Ascending aorta (tissue), 2 donors: ENCODE measurements at regions not wholly inside any gene's neighbourhood (a gene's known extent, or its start where the extent isn't known, plus 50 kb on each side); places are given as distances from the start of the nearest gene placed in this dataset.

Experiments
- DNase-seq, 2 donors: peaks; one replicate each; pipeline ENCODE4 v3.0.0-alpha.2; 2019; ENCODE audit warnings: low spot score in 2 of 2
- H3K27ac ChIP-seq, 2 donors: fragments of 200-600 bp; sonication (generic); one replicate each; pipeline ENCODE4 v1.5.1; 2016 to 2017; ENCODE audit warnings: mild to moderate bottlenecking in 1 of 2
- H3K27me3 ChIP-seq: fragments of 200-600 bp; sonication (generic); one replicate; pipeline ENCODE4 v1.5.1; 2017
- H3K36me3 ChIP-seq, 2 donors: fragments of 200-600 bp; sonication (generic); one replicate each; pipeline ENCODE4 v1.5.1; 2016
- H3K4me1 ChIP-seq, 2 donors: fragments of 200-600 bp; sonication (generic); one replicate each; pipeline ENCODE4 v1.5.1; 2016 to 2017; ENCODE audit warnings: mild to moderate bottlenecking in 1 of 2
- H3K4me3 ChIP-seq, 2 donors: fragments of 200-600 bp; sonication (generic); one replicate each; pipeline ENCODE4 v1.5.1; 2016 to 2017; ENCODE audit warnings: mild to moderate bottlenecking in 1 of 2
- H3K9me3 ChIP-seq, 2 donors: fragments of 200-600 bp; sonication (generic); one replicate each; pipeline ENCODE4 v1.5.1; 2016
- intact Hi-C: fragments of 100-400 bp; cut with DNase I; formaldehyde crosslinking; loops from one replicate; pipeline ENCODE4 v1.15.1; 2023
- TF ChIP-seq, protein P1 (sequence below), 3 experiments: fragments of 200-600 bp in 2 of 3; fragments of 450-650 bp in 1 of 3; sonication (generic) in 2 of 3; IDR thresholded peaks; one replicate each; pipeline ENCODE4 v1.5.1; 2016 to 2019; ENCODE audit warnings: antibody characterized with exemption in 3 of 3, mild to moderate bottlenecking in 1 of 3, moderate library complexity in 1 of 3

GRCh38 chr2:187640926-187641510 lies 86.8 kb upstream of the TFPI start:
- intact Hi-C loops = no loop called here
- Histone ChIP-seq H3K9me3 (no peaks in the 10 kb centered on the region), H3K4me1 (no peaks in the 10 kb centered on the region)

DNA sequence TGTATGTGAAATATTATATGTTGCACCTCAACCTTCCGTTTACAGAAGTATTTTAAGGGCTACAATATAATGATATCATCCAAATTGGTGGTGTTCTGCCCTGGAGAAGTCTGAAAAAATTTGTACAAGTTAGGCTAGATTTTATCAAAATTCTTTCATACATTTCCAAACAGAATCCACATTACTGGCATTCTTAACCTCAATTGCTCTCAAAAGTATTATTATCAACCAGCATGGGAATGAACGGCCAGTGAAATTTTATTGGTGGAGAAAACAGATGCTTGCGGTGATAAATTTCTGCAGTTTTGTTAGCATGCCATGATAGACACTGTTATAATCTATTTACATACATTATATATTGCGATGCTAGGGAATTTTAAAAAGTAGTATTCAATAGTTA lies 88.3 kb upstream of the TFPI start:
- no peak overlapping the region for H3K27ac ChIP-seq
- no peak for DNase-seq
- no peaks in the 10 kb centered on the region for H3K9me3 ChIP-seq
- intact Hi-C loops = no loop called here
- H3K36me3 ChIP-seq = no peaks in the 10 kb centered on the region
- no peak overlapping the region for H3K4me3 ChIP-seq
- H3K4me1 ChIP-seq = peaks cover 0 to 2% of the 10 kb centered on the region in 2 donors
- H3K27me3 ChIP-seq = no peaks in the 10 kb centered on the region
- TF ChIP-seq, protein P1, sequence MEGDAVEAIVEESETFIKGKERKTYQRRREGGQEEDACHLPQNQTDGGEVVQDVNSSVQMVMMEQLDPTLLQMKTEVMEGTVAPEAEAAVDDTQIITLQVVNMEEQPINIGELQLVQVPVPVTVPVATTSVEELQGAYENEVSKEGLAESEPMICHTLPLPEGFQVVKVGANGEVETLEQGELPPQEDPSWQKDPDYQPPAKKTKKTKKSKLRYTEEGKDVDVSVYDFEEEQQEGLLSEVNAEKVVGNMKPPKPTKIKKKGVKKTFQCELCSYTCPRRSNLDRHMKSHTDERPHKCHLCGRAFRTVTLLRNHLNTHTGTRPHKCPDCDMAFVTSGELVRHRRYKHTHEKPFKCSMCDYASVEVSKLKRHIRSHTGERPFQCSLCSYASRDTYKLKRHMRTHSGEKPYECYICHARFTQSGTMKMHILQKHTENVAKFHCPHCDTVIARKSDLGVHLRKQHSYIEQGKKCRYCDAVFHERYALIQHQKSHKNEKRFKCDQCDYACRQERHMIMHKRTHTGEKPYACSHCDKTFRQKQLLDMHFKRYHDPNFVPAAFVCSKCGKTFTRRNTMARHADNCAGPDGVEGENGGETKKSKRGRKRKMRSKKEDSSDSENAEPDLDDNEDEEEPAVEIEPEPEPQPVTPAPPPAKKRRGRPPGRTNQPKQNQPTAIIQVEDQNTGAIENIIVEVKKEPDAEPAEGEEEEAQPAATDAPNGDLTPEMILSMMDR (IDR thresholded peaks at IDR 0.05) = no peak

More at GRCh38 chr2:187640926-187641510, 86.8 kb upstream of the TFPI start:
- no peak for DNase-seq
- TF ChIP-seq, protein P1 (IDR thresholded peaks at IDR 0.05) = no peak
- no peak overlapping the region for H3K27ac ChIP-seq
- no peak overlapping the region for H3K4me3 ChIP-seq
- no peaks in the 10 kb centered on the region for H3K36me3 ChIP-seq
- no peaks in the 10 kb centered on the region for H3K27me3 ChIP-seq

GRCh38 chr2:187644486-187644885 lies 90.3 kb upstream of the TFPI start:
- Histone ChIP-seq H3K4me1 (peaks cover 0 to 2% of the 10 kb centered on the region in 2 donors), H3K36me3 (no peaks in the 10 kb centered on the region), H3K27ac (peak overlapping the region in 1 of 2 donors; percentile 6), H3K4me3 (no peak overlapping the region), H3K9me3 (no peaks in the 10 kb centered on the region), H3K27me3 (no peaks in the 10 kb centered on the region)
- intact Hi-C loops = no loop called here
- DNase-seq = no peak
- TF ChIP-seq, protein P1 (IDR thresholded peaks at IDR 0.05) = no peak

DNA sequence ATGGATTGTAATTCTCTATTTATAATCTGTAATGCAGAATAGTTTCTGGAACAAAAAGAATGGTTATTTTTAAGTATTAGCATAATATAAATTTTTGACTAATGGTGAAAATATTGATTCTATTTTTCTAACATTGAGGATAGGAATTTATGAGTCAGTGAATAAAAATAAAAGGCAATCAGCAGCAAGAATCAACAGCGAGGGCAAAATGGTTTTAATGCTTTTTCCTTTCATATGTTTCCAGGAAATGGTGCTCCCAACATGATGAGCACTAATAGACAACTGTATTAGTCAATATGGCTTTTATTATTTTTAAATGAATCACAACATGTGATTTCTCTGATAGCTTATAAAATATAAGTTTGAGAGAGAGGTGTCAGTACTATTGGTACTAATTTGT lies 90.7 kb upstream of the TFPI start:
- no peaks in the 10 kb centered on the region for H3K9me3 ChIP-seq
- DNase-seq = no peak
- intact Hi-C loops = no loop called here
- H3K4me3 ChIP-seq = no peak overlapping the region
- TF ChIP-seq, protein P1 (IDR thresholded peaks at IDR 0.05) = no peak
- no peaks in the 10 kb centered on the region for H3K36me3 ChIP-seq
- peaks cover 0 to 2% of the 10 kb centered on the region in 2 donors for H3K4me1 ChIP-seq
- H3K27ac ChIP-seq = no peak overlapping the region
- no peaks in the 10 kb centered on the region for H3K27me3 ChIP-seq

DNA sequence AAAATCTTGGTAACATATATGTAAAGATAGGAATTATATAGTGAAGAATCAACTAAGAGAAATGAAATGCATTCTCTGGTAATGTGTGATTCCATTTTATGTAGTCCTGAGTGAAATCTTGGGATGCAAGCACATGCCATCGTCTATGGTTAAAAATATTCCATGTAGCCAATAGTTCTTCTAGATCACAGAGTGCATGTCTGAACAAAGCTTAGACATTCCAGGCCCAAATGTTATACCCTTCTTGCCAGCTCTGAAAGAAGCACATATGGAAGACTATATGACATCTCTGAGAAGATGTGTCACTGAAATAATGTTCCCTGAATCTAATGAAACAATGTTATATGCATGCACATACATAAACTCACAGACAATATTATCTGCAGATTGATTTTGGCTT lies 92.3 kb upstream of the TFPI start:
- Histone ChIP-seq H3K27ac (no peak overlapping the region), H3K27me3 (no peaks in the 10 kb centered on the region), H3K9me3 (no peaks in the 10 kb centered on the region), H3K36me3 (no peaks in the 10 kb centered on the region), H3K4me1 (peaks cover 0 to 2% of the 10 kb centered on the region in 2 donors), H3K4me3 (no peak overlapping the region)
- DNase-seq = no peak
- TF ChIP-seq, protein P1 (IDR thresholded peaks at IDR 0.05) = no peak
- intact Hi-C loops = no loop called here

DNA sequence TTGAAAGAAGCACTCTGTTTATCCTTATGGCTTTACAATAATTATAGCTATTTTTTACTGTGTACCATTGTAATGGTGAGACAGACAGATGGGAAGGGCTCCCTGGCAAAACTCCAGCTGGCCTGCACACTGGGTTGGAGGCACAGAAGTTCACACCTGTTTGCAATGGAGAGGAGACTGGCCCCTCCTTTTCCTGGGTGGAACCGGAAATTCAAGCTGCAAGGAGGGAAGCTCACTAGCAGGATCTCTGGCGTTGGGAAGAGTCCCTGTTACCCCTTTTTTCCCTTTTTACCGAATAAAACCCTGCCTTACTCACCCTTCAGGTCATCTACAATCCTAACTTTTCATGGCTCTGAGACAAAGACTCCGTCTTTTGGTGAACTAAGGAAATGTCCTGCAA lies 100.3 kb upstream of the TFPI start:
- H3K36me3 ChIP-seq = no peaks in the 10 kb centered on the region
- TF ChIP-seq, protein P1 (IDR thresholded peaks at IDR 0.05) = no peak
- intact Hi-C loops = no loop called here
- no peaks in the 10 kb centered on the region for H3K9me3 ChIP-seq
- H3K27ac ChIP-seq = no peak overlapping the region
- H3K27me3 ChIP-seq = no peaks in the 10 kb centered on the region
- H3K4me1 ChIP-seq = no peaks in the 10 kb centered on the region
- H3K4me3 ChIP-seq = no peak overlapping the region
- DNase-seq = no peak
